Kidney (tissue), 13 donors: ENCODE measurements at regions not wholly inside any gene's neighbourhood (a gene's known extent, or its start where the extent isn't known, plus 50 kb on each side); places are given as distances from the start of the nearest gene placed in this dataset.

Source experiments
- DNase-seq, 5 donors: peaks; one replicate each; pipeline ENCODE4 v3.0.0-alpha.2; 2013 to 2020
- FAIRE-seq: peaks from 2 replicates; lab custom pipeline; 2012; peaks lifted over from hg19 to GRCh38; lab: Jason Lieb, UNC
- H3K27ac ChIP-seq, 2 donors: one replicate each; pipeline ENCODE4 v1.7.0; 2013; ENCODE audit warnings: low read depth in 2 of 2, low read length in 2 of 2, inconsistent platforms in 1 of 2
- H3K27me3 ChIP-seq: one replicate; pipeline ENCODE4 v1.7.1; 2013; ENCODE audit warnings: low read length, inconsistent platforms; ENCODE audit not compliant: control insufficient read depth, insufficient read depth
- H3K36me3 ChIP-seq, 3 donors: one replicate each; pipeline versions ENCODE4 v1.7.0 to v1.7.1; 2013; ENCODE audit warnings: low read length in 3 of 3, control low read depth in 1 of 3, inconsistent platforms in 1 of 3; ENCODE audit not compliant: insufficient read depth in 3 of 3, control insufficient read depth in 2 of 3
- H3K4me1 ChIP-seq, 3 donors: one replicate each; pipeline versions ENCODE4 v1.7.0 to v1.7.1; 2013; ENCODE audit warnings: low read length in 3 of 3, inconsistent platforms in 1 of 3, low read depth in 1 of 3; ENCODE audit not compliant: control insufficient read depth in 2 of 3, insufficient read depth in 2 of 3
- H3K4me3 ChIP-seq, 3 donors: one replicate each; pipeline versions ENCODE4 v1.7.0 to v1.8.1; 2013; ENCODE audit warnings: low read length in 3 of 3, control low read depth in 1 of 3, inconsistent platforms in 1 of 3
- H3K9ac ChIP-seq, 3 donors: one replicate each; pipeline versions ENCODE4 v1.7.0 to v1.7.1; 2013; ENCODE audit warnings: low read length in 3 of 3, control low read depth in 1 of 3, inconsistent platforms in 1 of 3
- H3K9me3 ChIP-seq, 3 donors: one replicate each; pipeline versions ENCODE4 v1.7.0 to v1.7.1; 2013; ENCODE audit warnings: low read length in 3 of 3, control low read depth in 1 of 3, inconsistent platforms in 1 of 3; ENCODE audit not compliant: control insufficient read depth in 2 of 3, insufficient read depth in 1 of 3
- intact Hi-C: fragments of 100-400 bp; cut with DNase I; formaldehyde crosslinking; loops from one replicate; pipeline ENCODE4 v1.11.1; 2022
- TF ChIP-seq, protein P1 (sequence below): IDR thresholded peaks from 3 replicates; pipeline ENCODE4 v1.5.1; 2012; ENCODE audit warnings: mild to moderate bottlenecking, moderate library complexity, borderline replicate concordance; ENCODE audit not compliant: insufficient read depth; ENCODE audit errors: extremely low read depth
- donor health status: control.
- donor health status: control.
- donor health status: control.
- donor health status: control.
- donor health status: control.
- donor health status: DM: yes; HTN: yes; CAD: no.
- donor health status: Normal renal cell carcinoma (clear cell type).

DNA sequence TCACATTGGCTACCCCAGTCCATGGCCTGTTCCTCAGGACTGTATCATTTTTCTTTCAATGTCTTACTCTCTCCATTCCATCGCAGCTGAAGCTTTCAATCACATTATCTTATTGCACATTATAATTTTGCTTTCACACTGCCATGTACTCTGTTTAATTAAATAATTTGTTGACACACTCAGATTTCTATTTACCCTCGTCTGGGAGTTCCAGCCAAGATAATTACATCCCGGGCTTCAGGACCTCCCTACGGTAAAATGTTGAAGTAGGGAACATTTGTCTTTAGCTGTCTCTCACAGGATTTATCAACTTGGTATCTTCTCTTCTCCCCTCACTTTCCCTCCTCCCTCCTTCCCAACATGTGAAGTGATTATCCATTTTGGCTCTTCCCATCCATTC lies 177.2 kb upstream of the RASSF8 start:
- peak in 1 of 5 donors; percentile 20 for DNase-seq
- Histone ChIP-seq H3K9ac (no peak overlapping the region), H3K4me1 (no peaks in the 10 kb centered on the region), H3K36me3 (no peaks in the 10 kb centered on the region), H3K27me3 (no peaks in the 10 kb centered on the region), H3K9me3 (no peaks in the 10 kb centered on the region), H3K4me3 (no peak overlapping the region), H3K27ac (no peak overlapping the region)
- TF ChIP-seq, protein P1, sequence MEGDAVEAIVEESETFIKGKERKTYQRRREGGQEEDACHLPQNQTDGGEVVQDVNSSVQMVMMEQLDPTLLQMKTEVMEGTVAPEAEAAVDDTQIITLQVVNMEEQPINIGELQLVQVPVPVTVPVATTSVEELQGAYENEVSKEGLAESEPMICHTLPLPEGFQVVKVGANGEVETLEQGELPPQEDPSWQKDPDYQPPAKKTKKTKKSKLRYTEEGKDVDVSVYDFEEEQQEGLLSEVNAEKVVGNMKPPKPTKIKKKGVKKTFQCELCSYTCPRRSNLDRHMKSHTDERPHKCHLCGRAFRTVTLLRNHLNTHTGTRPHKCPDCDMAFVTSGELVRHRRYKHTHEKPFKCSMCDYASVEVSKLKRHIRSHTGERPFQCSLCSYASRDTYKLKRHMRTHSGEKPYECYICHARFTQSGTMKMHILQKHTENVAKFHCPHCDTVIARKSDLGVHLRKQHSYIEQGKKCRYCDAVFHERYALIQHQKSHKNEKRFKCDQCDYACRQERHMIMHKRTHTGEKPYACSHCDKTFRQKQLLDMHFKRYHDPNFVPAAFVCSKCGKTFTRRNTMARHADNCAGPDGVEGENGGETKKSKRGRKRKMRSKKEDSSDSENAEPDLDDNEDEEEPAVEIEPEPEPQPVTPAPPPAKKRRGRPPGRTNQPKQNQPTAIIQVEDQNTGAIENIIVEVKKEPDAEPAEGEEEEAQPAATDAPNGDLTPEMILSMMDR: no peak
- FAIRE-seq: no peak
- intact Hi-C loops: no loop called here

DNA sequence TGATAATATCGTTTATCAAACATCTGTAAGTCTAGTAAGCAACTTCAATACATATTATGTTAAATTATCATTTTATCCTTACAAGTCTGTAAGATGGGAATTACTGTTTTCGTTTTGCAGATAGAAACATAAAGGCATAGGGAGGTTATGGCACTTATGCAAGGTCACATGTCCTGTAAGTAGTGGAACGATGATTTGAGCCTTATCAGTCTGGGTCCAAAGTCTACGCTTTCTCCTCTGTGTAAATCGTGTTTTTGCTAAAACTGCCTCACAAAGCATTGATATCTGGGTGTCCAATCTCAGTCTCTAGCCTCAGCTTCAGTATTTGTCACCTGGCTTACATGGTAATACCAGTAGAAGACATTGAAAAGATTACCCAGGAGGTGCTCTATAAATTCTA lies 174.9 kb upstream of the RASSF8 start:
- FAIRE-seq (no peak), DNase-seq (no peak)
- H3K9ac ChIP-seq: no peak overlapping the region
- H3K36me3 ChIP-seq: no peaks in the 10 kb centered on the region
- no peaks in the 10 kb centered on the region for H3K9me3 ChIP-seq
- H3K4me3 ChIP-seq: no peak overlapping the region
- intact Hi-C loops: no loop called here
- H3K27ac ChIP-seq: no peak overlapping the region
- TF ChIP-seq, protein P1: no peak
- H3K27me3 ChIP-seq: no peaks in the 10 kb centered on the region
- no peaks in the 10 kb centered on the region for H3K4me1 ChIP-seq

DNA sequence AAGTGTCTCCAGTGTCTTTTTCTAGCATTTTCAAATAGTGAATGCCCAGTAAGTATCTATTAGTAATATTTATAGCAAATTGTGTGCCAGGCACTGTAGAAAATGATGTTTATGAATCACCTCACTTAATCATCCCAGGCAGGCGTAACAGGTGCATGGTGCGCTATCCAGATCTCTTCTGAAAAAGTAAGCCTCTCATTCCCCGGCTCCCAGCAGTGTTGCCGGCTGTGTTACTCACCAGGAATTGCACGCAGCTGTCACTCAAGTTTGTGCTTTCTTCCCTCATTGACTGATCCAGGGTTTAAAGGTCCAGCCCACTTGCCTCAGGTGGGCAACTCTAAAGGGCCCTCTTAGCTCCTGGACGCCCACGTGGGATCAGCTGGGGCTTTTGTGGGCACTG lies 173.8 kb upstream of the RASSF8 start:
- H3K4me3 ChIP-seq: no peak overlapping the region
- TF ChIP-seq, protein P1: no peak
- H3K9me3 ChIP-seq: no peaks in the 10 kb centered on the region
- no peak overlapping the region for H3K9ac ChIP-seq
- FAIRE-seq: no peak
- H3K4me1 ChIP-seq: no peaks in the 10 kb centered on the region
- H3K27ac ChIP-seq: no peak overlapping the region
- H3K36me3 ChIP-seq: no peaks in the 10 kb centered on the region
- H3K27me3 ChIP-seq: no peaks in the 10 kb centered on the region
- DNase-seq: no peak
- intact Hi-C loops: no loop called here

DNA sequence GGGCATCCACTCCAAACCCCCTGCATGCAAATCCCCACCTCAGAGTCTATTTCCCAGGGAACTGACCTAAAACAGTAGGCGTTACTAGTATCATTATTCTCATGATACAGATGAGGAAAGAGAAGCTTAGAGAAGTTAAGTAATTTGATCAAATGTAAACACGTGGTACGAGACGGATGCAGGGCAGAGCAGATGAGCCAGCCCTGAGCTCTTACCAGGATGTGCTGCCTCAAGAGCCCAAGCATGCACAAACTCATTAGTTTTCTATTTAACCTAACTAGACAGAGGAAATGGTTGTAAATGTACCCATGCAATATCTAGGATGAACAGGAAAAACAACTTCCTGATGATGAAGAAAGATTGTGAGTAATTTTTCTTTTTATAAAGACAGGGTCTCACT lies 173.3 kb upstream of the RASSF8 start:
- H3K4me1 ChIP-seq: no peaks in the 10 kb centered on the region
- FAIRE-seq (no peak), DNase-seq (no peak)
- no peak overlapping the region for H3K9ac ChIP-seq
- H3K9me3 ChIP-seq: no peaks in the 10 kb centered on the region
- no peaks in the 10 kb centered on the region for H3K36me3 ChIP-seq
- no peak overlapping the region for H3K27ac ChIP-seq
- H3K4me3 ChIP-seq: no peak overlapping the region
- H3K27me3 ChIP-seq: no peaks in the 10 kb centered on the region
- TF ChIP-seq, protein P1: no peak
- intact Hi-C loops: no loop called here
